NCI-H460 (cell line): ENCODE measurements at regions not wholly inside any gene's neighbourhood (a gene's known extent, or its start where the extent isn't known, plus 50 kb on each side); places are given as distances from the start of the nearest gene placed in this dataset.

ENCODE experiments used
- DNase-seq: peaks from one replicate; pipeline ENCODE4 v3.0.0-alpha.2; 2016; ENCODE audit warnings: low read depth; ENCODE audit errors: extremely low read depth

- DNase-seq: no peak
Observed at GRCh38 chr3:68173012-68173634, 518.7 kb upstream of the SUCLG2 start.

- DNase-seq: no peak
Observed at GRCh38 chr3:68172039-68172438, 517.6 kb upstream of the SUCLG2 start.

- no peak for DNase-seq
Observed at GRCh38 chr3:68163968-68164367, 509.6 kb upstream of the SUCLG2 start.

GRCh38 chr3:68163062-68163461, 508.6 kb upstream of the SUCLG2 start:
- DNase-seq: no peak

- DNase-seq: no peak
Observed at GRCh38 chr3:68162644-68163043, 508.2 kb upstream of the SUCLG2 start.

GRCh38 chr3:68151359-68151758, 496.9 kb upstream of the SUCLG2 start:
- no peak for DNase-seq

- DNase-seq: no peak
Observed at GRCh38 chr3:68148447-68148846, 494.0 kb upstream of the SUCLG2 start.

- no peak for DNase-seq
Observed at GRCh38 chr3:68142441-68142840, 488.0 kb upstream of the SUCLG2 start.

- DNase-seq: no peak
Observed at GRCh38 chr3:68139897-68140296, 485.5 kb upstream of the SUCLG2 start.

- DNase-seq: no peak
Observed at GRCh38 chr3:68136411-68136810, 482.0 kb upstream of the SUCLG2 start.

- DNase-seq: no peak
Observed at GRCh38 chr3:68135067-68135466, 480.7 kb upstream of the SUCLG2 start.

- DNase-seq: no peak
Observed at GRCh38 chr3:68129065-68129464, 474.7 kb upstream of the SUCLG2 start.

GRCh38 chr3:68123231-68123630, 468.8 kb upstream of the SUCLG2 start:
- no peak for DNase-seq

- no peak for DNase-seq
Observed at GRCh38 chr3:68121287-68121686, 466.9 kb upstream of the SUCLG2 start.

- DNase-seq: no peak
Observed at GRCh38 chr3:68116580-68116979, 462.2 kb upstream of the SUCLG2 start.

GRCh38 chr3:68103811-68104210, 449.4 kb upstream of the SUCLG2 start:
- no peak for DNase-seq

- no peak for DNase-seq
Observed at GRCh38 chr3:68090571-68090970, 436.2 kb upstream of the SUCLG2 start.

GRCh38 chr3:68089572-68090011, 435.2 kb upstream of the SUCLG2 start:
- no peak for DNase-seq

GRCh38 chr3:68088636-68089035, 434.2 kb upstream of the SUCLG2 start:
- DNase-seq: no peak

GRCh38 chr3:68088216-68088615, 433.8 kb upstream of the SUCLG2 start:
- no peak for DNase-seq

GRCh38 chr3:68072062-68072461, 417.6 kb upstream of the SUCLG2 start:
- DNase-seq: no peak

GRCh38 chr3:68070186-68070585, 415.8 kb upstream of the SUCLG2 start:
- no peak for DNase-seq

- DNase-seq: no peak
Observed at GRCh38 chr3:68067314-68067713, 412.9 kb upstream of the SUCLG2 start.
